T-helper 1 cell treated with Interleukin-12 subunit alpha and Interleukin-12 subunit beta and Interleukin-4 antibody, amounts not matched to agents 30 μg/mL and 1 μg/mL, for 36 hours (primary cell): ENCODE measurements at regions not wholly inside any gene's neighbourhood (a gene's known extent, or its start where the extent isn't known, plus 50 kb on each side); places are given as distances from the start of the nearest gene placed in this dataset.
A peak's percentile ranks its signal among the peaks of the same experiment; 100 is the strongest.
"Not testable (repeated sequence)": the region's sequence is repeated elsewhere in the genome, so short reads cannot be mapped to it uniquely, and the experiment has no call there.

ENCODE experiments used
- H3K27ac Mint-ChIP-seq: one replicate; pipeline ENCODE4 v1.8.0; 2021; ENCODE audit warnings: mild to moderate bottlenecking, mixed read lengths
- H3K27me3 Mint-ChIP-seq: one replicate; pipeline ENCODE4 v1.8.0; 2021; ENCODE audit warnings: low read depth, mixed read lengths
- H3K36me3 Mint-ChIP-seq: one replicate; pipeline ENCODE4 v1.8.0; 2021; ENCODE audit warnings: low read depth, mixed read lengths
- H3K4me1 Mint-ChIP-seq: one replicate; pipeline ENCODE4 v1.8.0; 2021; ENCODE audit warnings: low read depth, mixed read lengths
- H3K4me3 Mint-ChIP-seq: one replicate; pipeline ENCODE4 v1.8.0; 2021; ENCODE audit warnings: mild to moderate bottlenecking, moderate library complexity, mixed read lengths
- H3K9me3 Mint-ChIP-seq: one replicate; pipeline ENCODE4 v1.8.0; 2021; ENCODE audit warnings: mixed read lengths

DNA sequence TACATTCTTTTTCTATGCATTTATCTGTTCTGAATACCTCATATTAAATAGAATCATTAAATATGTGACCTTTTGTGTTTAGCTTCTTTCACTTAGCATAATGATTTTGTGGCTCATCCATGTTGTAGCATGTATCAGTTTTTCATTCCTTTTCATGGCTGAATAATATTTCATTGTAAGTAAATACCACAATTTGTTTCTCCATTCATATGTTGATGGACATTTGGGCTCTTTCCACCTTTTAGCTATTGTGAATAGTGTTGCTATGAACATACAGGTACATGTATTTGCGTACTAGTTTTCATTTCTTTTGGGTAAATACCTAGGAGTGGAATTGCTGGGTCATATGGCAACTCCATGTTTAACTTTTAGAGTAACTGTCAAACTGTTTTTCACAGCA lies 85.1 kb downstream of the GNL3L start:
- Mint-ChIP-seq H3K4me3 (no peak overlapping the region), H3K36me3 (peaks cover 5% of the 10 kb centered on the region), H3K27ac (no peak overlapping the region), H3K27me3 (no peaks in the 10 kb centered on the region), H3K9me3 (peaks cover 24% of the 10 kb centered on the region), H3K4me1 (no peaks in the 10 kb centered on the region)

DNA sequence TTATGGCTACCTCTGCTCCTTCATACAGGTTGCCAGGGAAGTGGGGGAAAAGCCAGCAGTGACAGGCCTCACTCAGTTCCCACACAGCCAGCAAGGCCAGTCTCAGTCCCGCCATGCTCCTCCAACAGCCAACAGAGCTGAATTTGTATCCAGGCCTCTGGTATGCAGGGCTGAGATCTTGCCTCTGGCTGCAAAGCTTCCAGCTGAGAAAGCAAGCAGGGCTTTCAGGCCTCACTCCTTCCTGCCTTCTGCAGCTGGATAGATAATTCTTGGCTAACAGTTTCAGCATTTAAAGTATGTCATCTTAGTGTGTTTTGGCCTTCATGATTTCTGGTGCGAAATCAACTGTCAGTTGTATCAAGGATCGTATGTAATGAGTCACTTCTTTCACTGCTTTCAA lies 103.6 kb downstream of the GNL3L start:
- Mint-ChIP-seq H3K4me1 (peaks cover under 1% of the 10 kb centered on the region), H3K4me3 (no peak overlapping the region), H3K9me3 (peaks cover 27% of the 10 kb centered on the region), H3K27ac (no peak overlapping the region), H3K36me3 (peaks cover 2% of the 10 kb centered on the region), H3K27me3 (no peaks in the 10 kb centered on the region)

DNA sequence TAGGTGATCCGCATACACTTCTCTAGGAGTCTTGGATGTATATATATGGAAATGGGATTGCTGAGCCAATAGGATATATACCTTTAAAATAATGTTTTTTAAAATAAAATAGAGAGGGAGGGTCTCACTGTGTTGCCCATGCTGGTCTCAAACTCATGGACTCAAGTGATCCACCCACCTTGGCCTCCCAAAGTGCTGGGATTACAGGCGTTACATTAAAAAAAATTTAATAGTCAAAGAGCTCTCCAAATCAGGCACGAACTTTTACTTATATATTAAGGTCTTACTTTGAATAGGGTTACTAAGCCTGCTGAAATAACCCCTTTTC lies 109.0 kb downstream of the GNL3L start:
- H3K4me3 Mint-ChIP-seq = peak overlapping the region; percentile 91
- peaks cover 6% of the 10 kb centered on the region for H3K36me3 Mint-ChIP-seq
- peaks cover 7% of the 10 kb centered on the region for H3K4me1 Mint-ChIP-seq
- peaks cover 12% of the 10 kb centered on the region for H3K9me3 Mint-ChIP-seq
- no peaks in the 10 kb centered on the region for H3K27me3 Mint-ChIP-seq
- peak overlapping the region; percentile 99 for H3K27ac Mint-ChIP-seq

DNA sequence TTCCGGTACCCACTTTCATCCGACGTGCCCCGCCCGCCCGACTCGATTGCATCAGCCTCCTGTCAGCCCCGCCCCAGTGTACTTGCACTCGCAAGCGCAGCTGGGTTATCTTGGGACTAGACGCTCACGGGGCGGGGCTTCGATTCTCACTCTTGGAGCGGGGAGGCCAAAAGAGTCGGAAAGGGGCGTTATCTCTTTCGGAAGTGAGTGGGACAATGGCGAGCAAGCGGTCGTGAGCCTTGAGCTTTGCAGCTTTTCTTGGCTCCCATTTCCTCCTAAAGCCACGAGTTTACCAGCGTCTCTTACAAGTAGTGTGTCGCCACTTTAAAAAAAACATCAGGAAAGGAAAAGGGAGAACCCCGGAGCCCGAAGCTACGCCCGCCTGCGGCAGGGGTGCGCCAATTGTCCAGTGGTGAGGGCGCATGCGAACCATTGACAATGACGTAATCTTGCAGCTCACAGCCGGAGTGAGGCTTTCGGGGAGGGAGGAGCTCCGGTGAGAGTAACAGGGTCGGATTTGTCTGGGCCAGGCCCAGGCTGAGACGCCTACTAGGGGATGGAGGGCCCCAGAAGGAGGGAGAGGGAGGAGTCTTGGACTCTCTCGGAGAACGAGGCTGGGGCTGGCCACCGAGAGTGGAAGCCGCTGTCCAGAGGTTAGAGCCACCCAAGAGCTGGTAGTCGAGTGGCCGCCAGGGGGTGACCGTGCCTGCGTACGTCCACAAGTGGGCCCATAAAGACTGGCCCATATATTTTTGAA lies 109.5 kb downstream of the GNL3L start:
- Mint-ChIP-seq H3K36me3 (peaks cover 6% of the 10 kb centered on the region), H3K9me3 (peaks cover 12% of the 10 kb centered on the region)

DNA sequence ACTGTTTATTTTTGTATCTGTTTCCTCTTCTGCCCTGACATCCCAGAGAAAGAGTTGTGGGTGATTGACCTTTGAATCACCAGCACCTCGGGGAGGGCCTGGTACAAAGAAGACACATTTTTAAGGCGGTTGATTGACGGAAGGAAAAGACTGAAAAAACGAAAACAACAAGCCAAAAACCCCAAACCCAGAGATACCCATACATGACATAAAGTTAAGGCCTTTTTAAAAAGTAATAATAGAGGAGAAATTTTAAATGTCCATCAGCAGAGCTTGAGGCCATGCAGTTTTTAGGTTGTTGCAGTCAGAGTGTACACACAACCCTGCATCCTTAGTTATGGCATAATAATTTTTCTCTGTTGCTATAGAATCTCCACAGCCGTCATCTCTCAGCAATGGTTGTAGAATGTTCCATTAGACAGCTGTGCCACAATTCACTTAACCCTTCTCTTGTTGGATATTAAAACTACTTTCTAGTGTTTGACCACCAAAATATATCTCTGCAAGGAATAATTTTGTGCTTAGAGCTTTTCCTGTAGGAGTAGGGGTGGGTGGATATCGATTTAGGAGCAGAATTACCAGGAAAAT lies 110.2 kb downstream of the GNL3L start:
- Mint-ChIP-seq H3K27me3 (no peaks in the 10 kb centered on the region), H3K27ac (peak overlapping the region; percentile 99), H3K36me3 (peaks cover 4% of the 10 kb centered on the region), H3K4me3 (peak overlapping the region; percentile 91), H3K4me1 (peaks cover 7% of the 10 kb centered on the region), H3K9me3 (peaks cover 9% of the 10 kb centered on the region)

More for the DNA sequence above, 109.5 kb downstream of the GNL3L start:
- Mint-ChIP-seq H3K4me1 (peaks cover 7% of the 10 kb centered on the region), H3K4me3 (peak overlapping the region; percentile 91), H3K27ac (peak overlapping the region; percentile 99), H3K27me3 (no peaks in the 10 kb centered on the region)

DNA sequence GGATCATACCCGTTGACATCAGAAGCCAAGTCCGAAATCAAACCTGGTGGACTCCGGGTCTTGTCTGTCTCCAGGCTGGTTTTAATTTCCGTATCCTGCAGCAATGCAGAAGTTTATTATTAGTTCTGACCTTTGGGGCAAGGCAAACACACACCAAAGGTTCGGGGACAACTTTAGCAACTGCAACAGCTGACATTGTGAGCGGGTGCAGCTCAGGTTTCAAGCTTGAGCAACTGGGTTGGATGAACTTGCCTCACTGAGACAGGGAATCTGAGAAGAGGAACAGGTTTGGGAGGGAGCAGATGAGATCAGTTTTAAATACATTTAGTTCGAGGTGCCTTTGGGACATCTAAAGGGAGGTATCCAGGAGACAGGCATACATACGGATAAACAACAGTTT lies 110.7 kb downstream of the GNL3L start:
- peaks cover 7% of the 10 kb centered on the region for H3K4me1 Mint-ChIP-seq

DNA sequence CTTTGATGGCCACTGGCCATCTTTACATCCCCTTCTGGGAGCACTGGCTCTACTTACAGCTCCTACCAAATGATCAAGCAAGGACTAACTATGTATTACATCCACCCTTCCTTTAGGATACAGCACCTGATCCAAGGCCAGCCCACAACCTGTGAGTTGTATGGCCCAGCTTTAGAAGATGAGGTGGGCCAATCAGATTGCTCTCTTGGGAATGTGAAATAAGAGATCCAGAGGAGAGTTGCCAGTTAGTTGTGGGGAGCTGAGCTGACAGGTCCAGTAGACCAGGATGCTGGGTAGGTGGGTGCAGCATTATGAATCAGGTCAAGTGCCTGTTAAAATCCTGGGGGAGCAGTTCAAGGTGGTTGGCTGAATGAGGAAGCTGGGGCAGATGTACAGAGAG lies 111.5 kb downstream of the GNL3L start:
- Mint-ChIP-seq H3K27ac (no peak overlapping the region), H3K36me3 (peaks cover 4% of the 10 kb centered on the region), H3K27me3 (no peaks in the 10 kb centered on the region), H3K9me3 (no peaks in the 10 kb centered on the region), H3K4me3 (no peak overlapping the region), H3K4me1 (peaks cover 7% of the 10 kb centered on the region)

More for the DNA sequence above, 110.7 kb downstream of the GNL3L start:
- Mint-ChIP-seq H3K27ac (no peak overlapping the region), H3K27me3 (no peaks in the 10 kb centered on the region), H3K4me3 (no peak overlapping the region), H3K9me3 (peaks cover 4% of the 10 kb centered on the region), H3K36me3 (peaks cover 4% of the 10 kb centered on the region)

DNA sequence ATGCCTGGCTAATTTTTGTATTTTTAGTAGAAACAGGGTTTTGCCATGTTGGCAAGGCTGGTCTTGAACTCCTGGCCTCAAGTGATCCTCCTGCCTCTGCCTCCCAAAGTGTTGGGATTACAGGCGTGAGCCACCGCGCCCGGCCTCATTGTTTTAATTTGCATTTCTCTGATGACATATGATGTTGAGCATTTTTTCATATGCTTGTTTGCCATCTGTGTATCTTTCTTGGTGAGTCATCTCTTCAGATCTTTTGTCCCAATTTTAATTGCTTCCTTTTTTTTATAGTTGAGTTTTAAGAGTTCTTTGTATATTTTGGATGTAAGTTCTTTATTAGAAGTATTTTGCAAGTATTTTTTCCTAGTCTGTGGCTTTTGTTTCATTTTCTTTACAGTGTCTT lies 117.6 kb downstream of the GNL3L start:
- peaks cover 13% of the 10 kb centered on the region for H3K9me3 Mint-ChIP-seq
- H3K4me1 Mint-ChIP-seq, H3K27me3 Mint-ChIP-seq, H3K27ac Mint-ChIP-seq, H3K4me3 Mint-ChIP-seq, H3K36me3 Mint-ChIP-seq: not testable (repeated sequence)

DNA sequence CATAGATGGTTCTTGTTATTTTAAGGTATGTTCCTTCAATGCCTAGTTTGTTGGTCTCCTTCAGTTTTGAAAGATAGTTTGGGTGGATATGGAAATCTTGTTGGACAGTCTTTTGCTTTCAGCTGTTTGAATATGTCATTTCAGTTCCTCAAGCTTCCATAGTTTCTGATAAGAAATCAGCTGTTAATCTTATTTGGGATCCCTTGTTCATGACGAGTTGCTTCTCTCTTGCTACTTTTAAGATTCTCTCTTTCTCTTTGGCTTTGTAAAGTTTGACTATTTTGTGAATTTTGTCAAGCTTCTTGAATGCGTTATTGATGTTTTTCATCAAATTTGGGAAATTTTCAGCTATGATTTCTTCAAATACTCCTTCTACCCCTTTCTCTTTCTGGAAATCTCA lies 129.5 kb downstream of the GNL3L start:
- peaks cover 9% of the 10 kb centered on the region for H3K9me3 Mint-ChIP-seq
- H3K4me1 Mint-ChIP-seq = no peaks in the 10 kb centered on the region
- H3K27me3 Mint-ChIP-seq = no peaks in the 10 kb centered on the region

DNA sequence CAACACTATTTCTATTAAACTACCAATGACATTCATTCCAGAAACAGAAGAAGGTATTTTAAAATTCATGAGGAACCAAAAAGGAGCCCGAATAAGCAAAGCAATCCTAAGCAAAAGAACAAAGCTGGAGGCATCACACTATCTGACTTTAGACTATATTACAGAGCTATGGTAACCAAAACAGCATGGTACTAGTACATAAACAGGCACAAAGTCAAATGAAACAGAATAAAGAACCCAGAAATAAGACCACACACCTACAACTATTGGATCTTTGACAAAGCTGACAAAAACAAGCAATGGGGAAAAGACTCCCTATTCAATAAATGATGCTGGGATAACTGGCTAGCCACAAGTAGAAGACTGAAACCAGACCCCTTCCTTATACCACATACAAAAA lies 122.3 kb downstream of the ITIH6 start:
- no peaks in the 10 kb centered on the region for H3K36me3 Mint-ChIP-seq
- no peak overlapping the region for H3K4me3 Mint-ChIP-seq
- no peak overlapping the region for H3K27ac Mint-ChIP-seq
- H3K27me3 Mint-ChIP-seq = no peaks in the 10 kb centered on the region
- H3K4me1 Mint-ChIP-seq = no peaks in the 10 kb centered on the region
- H3K9me3 Mint-ChIP-seq = peaks cover 20% of the 10 kb centered on the region

More for the DNA sequence above, 129.5 kb downstream of the GNL3L start:
- no peak overlapping the region for H3K4me3 Mint-ChIP-seq
- no peak overlapping the region for H3K27ac Mint-ChIP-seq
- no peaks in the 10 kb centered on the region for H3K36me3 Mint-ChIP-seq

DNA sequence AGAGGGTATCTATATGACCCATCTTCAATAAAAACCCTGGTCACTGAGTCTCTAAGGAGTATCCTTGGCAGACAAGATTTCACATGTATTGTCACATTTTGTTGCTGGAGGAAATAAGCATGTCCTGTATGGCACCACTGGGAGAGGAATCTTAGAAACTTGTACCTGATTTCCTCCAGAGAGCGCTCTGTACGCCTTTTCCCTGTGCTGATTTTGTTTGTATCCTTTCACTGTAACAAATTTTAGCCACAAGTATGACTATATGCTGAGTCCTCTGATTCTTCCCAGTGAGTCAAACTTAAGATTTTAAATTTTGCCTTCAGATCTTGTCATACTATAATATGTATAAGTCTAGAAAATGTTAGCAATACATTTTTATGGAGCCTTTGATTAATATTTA lies 102.8 kb downstream of the ITIH6 start:
- no peak overlapping the region for H3K27ac Mint-ChIP-seq
- H3K9me3 Mint-ChIP-seq = no peaks in the 10 kb centered on the region
- H3K27me3 Mint-ChIP-seq = no peaks in the 10 kb centered on the region
- no peaks in the 10 kb centered on the region for H3K36me3 Mint-ChIP-seq
- no peak overlapping the region for H3K4me3 Mint-ChIP-seq
- no peaks in the 10 kb centered on the region for H3K4me1 Mint-ChIP-seq

DNA sequence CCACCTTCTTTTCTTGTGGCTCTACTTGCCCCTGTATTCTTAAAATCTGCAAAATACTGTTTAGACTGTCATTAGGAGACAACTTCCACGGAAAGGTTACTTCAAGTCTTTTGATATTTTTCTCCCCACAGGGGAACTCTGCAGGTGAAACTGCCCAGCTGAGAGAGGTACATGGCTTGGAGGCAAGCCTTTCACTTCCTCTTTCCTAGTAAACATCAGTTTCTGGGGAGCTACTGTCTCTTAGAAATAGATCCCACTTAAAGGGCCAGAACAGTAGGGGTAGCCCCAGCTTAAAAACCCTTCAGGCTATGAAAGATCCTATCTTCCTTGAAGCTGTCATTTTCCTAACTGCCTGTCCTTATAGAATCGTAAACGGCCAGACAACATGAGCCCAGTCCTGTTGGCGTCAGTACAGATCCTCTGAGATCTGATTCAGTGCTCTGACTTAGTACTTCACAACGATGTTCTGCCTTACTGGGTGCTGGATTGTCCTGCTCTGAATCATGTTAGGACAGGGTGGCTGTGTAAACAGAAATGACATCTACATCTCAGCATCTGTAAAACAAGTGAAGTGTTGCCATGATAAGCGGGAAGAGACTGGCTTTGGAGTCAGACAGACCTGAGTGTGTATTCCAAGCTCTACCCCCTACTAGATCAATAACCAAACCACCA lies 102.1 kb downstream of the ITIH6 start:
- H3K9me3 Mint-ChIP-seq = no peaks in the 10 kb centered on the region

More for the DNA sequence above, 102.1 kb downstream of the ITIH6 start:
- no peak overlapping the region for H3K27ac Mint-ChIP-seq
- H3K4me3 Mint-ChIP-seq = no peak overlapping the region
- H3K27me3 Mint-ChIP-seq = no peaks in the 10 kb centered on the region
- no peaks in the 10 kb centered on the region for H3K36me3 Mint-ChIP-seq
- no peaks in the 10 kb centered on the region for H3K4me1 Mint-ChIP-seq
